Fibroblast of lung (primary cell): ENCODE measurements at regions not wholly inside any gene's neighbourhood (a gene's known extent, or its start where the extent isn't known, plus 50 kb on each side); places are given as distances from the start of the nearest gene placed in this dataset.

Experiments used
- DNase-seq, 2 donors: peaks; one replicate each; pipeline versions ENCODE4 v3.0.0 to v3.0.0-alpha.2; 2010; ENCODE audit warnings: low read depth in 2 of 2
- H2AFZ ChIP-seq: 2 replicates; pipeline ENCODE4 v1.5.1; 2012; ENCODE audit warnings: low read length, control low read depth, inconsistent platforms
- H3K27ac ChIP-seq: 2 replicates; pipeline ENCODE4 v1.5.1; 2011; ENCODE audit warnings: low read length, control low read depth; ENCODE audit not compliant: insufficient read depth
- H3K27me3 ChIP-seq: 2 replicates; pipeline ENCODE4 v1.5.1; 2011; ENCODE audit warnings: mild to moderate bottlenecking, low read length; ENCODE audit not compliant: control insufficient read depth, insufficient read depth
- H3K36me3 ChIP-seq: 2 replicates; pipeline ENCODE4 v1.5.1; 2011; ENCODE audit warnings: low read length; ENCODE audit not compliant: control insufficient read depth, insufficient read depth
- H3K4me1 ChIP-seq: 2 replicates; pipeline ENCODE4 v1.5.1; 2011; ENCODE audit warnings: low read length; ENCODE audit not compliant: control insufficient read depth, insufficient read depth; ENCODE audit errors: extremely low read depth
- H3K4me2 ChIP-seq: 2 replicates; pipeline ENCODE4 v1.5.1; 2011; ENCODE audit warnings: low read length, control low read depth; ENCODE audit not compliant: insufficient read depth; ENCODE audit errors: extremely low read depth
- H3K4me3 ChIP-seq, 4 experiments: fragments of 200-600 bp in 1 of 4; sonication (generic) in 1 of 4; replicated peaks in 1 of 4; 2 replicates each; pipeline ENCODE4 v1.5.1; 2011 to 2016; ENCODE audit warnings: low read length in 4 of 4, low read depth in 3 of 4, mild to moderate bottlenecking in 3 of 4, control low read depth in 2 of 4, inconsistent platforms in 1 of 4, mixed read lengths in 1 of 4; ENCODE audit not compliant: insufficient read depth in 1 of 4; ENCODE audit errors: control extremely low read depth in 1 of 4
- H3K79me2 ChIP-seq: 2 replicates; pipeline ENCODE4 v1.5.1; 2012; ENCODE audit warnings: mild to moderate bottlenecking, low read length, inconsistent platforms; ENCODE audit not compliant: control insufficient read depth, insufficient read depth
- H3K9ac ChIP-seq: 2 replicates; pipeline ENCODE4 v1.5.1; 2011; ENCODE audit warnings: mild to moderate bottlenecking, low read length, control low read depth; ENCODE audit not compliant: insufficient read depth
- H3K9me3 ChIP-seq: 2 replicates; pipeline ENCODE4 v1.5.1; 2012; ENCODE audit warnings: low read depth, low read length; ENCODE audit not compliant: control insufficient read depth, insufficient read depth
- H4K20me1 ChIP-seq: 2 replicates; pipeline ENCODE4 v1.5.1; 2011; ENCODE audit warnings: low read length; ENCODE audit not compliant: control insufficient read depth, insufficient read depth; ENCODE audit errors: extremely low read depth
- CTCF ChIP-seq, 2 donors: IDR thresholded peaks in 1 of 2; conservative IDR thresholded peaks in 1 of 2; 1 replicate in 1 of 2; 2 replicates in 1 of 2; pipeline ENCODE4 v1.5.1; 2011 to 2012; ENCODE audit warnings: low read length in 2 of 2, control low read depth in 1 of 2, inconsistent platforms in 1 of 2, low read depth in 1 of 2, mild to moderate bottlenecking in 1 of 2
- EZH2 ChIP-seq: IDR thresholded peaks from 2 replicates; pipeline ENCODE4 v1.5.1; 2012; ENCODE audit warnings: low read length, control low read depth, mild to moderate bottlenecking; ENCODE audit errors: missing control alignments

GRCh38 chr5:117461966-117462365, 887.3 kb upstream of the SEMA6A start:
- H3K9me3 ChIP-seq = no peaks in the 10 kb centered on the region
- H3K4me2 ChIP-seq = no peak overlapping the region
- H3K4me1 ChIP-seq = no peaks in the 10 kb centered on the region
- no peaks in the 10 kb centered on the region for H4K20me1 ChIP-seq
- DNase-seq = no peak
- H2AFZ ChIP-seq = no peak overlapping the region
- no peaks in the 10 kb centered on the region for H3K79me2 ChIP-seq
- no peak overlapping the region for H3K4me3 ChIP-seq
- H3K27me3 ChIP-seq = no peaks in the 10 kb centered on the region
- TF ChIP-seq EZH2 (no peak), CTCF (conservative IDR thresholded peaks at IDR 0.05 in 1 of 2, IDR thresholded peaks at IDR 0.05 in 1 of 2; ENCODE audit: low read depth in 1 of 2, low read length in 2 of 2) (no peak)
- no peak overlapping the region for H3K27ac ChIP-seq
- no peak overlapping the region for H3K9ac ChIP-seq
- no peaks in the 10 kb centered on the region for H3K36me3 ChIP-seq

- no peak overlapping the region for H2AFZ ChIP-seq
- no peak overlapping the region for H3K4me3 ChIP-seq
- TF ChIP-seq CTCF (conservative IDR thresholded peaks at IDR 0.05 in 1 of 2, IDR thresholded peaks at IDR 0.05 in 1 of 2; ENCODE audit: low read depth in 1 of 2, low read length in 2 of 2) = no peak
- TF ChIP-seq EZH2 = no peak
- H3K27me3 ChIP-seq = no peaks in the 10 kb centered on the region
- H3K9ac ChIP-seq = no peak overlapping the region
- no peaks in the 10 kb centered on the region for H3K9me3 ChIP-seq
- H3K36me3 ChIP-seq = no peaks in the 10 kb centered on the region
- H3K79me2 ChIP-seq = no peaks in the 10 kb centered on the region
- no peaks in the 10 kb centered on the region for H4K20me1 ChIP-seq
- no peak overlapping the region for H3K27ac ChIP-seq
- H3K4me2 ChIP-seq = no peak overlapping the region
- no peaks in the 10 kb centered on the region for H3K4me1 ChIP-seq
- DNase-seq = no peak
Measured at GRCh38 chr5:117461403-117461802, 886.8 kb upstream of the SEMA6A start.

GRCh38 chr5:117457656-117458055, 883.0 kb upstream of the SEMA6A start:
- no peaks in the 10 kb centered on the region for H3K27me3 ChIP-seq
- no peaks in the 10 kb centered on the region for H4K20me1 ChIP-seq
- no peaks in the 10 kb centered on the region for H3K4me1 ChIP-seq
- H3K9me3 ChIP-seq = no peaks in the 10 kb centered on the region
- H3K4me2 ChIP-seq = no peak overlapping the region
- no peaks in the 10 kb centered on the region for H3K79me2 ChIP-seq
- DNase-seq = no peak
- no peaks in the 10 kb centered on the region for H3K36me3 ChIP-seq
- H3K4me3 ChIP-seq = no peak overlapping the region
- no peak overlapping the region for H3K27ac ChIP-seq
- H3K9ac ChIP-seq = no peak overlapping the region
- TF ChIP-seq CTCF (conservative IDR thresholded peaks at IDR 0.05 in 1 of 2, IDR thresholded peaks at IDR 0.05 in 1 of 2; ENCODE audit: low read depth in 1 of 2, low read length in 2 of 2) (no peak), EZH2 (no peak)
- no peak overlapping the region for H2AFZ ChIP-seq
